Neural cell (in vitro differentiated cells): ENCODE measurements at regions not wholly inside any gene's neighbourhood (a gene's known extent, or its start where the extent isn't known, plus 50 kb on each side); places are given as distances from the start of the nearest gene placed in this dataset.

ENCODE experiments used
- H2AFZ ChIP-seq: fragments of 200-600, 300-800 bp; sonication (generic), shearing (Covaris generic); 2 replicates; pipeline ENCODE4 v1.6.0; 2014; ENCODE audit warnings: low read depth, mild to moderate bottlenecking, antibody characterized with exemption, low read length, moderate library complexity
- H3F3A ChIP-seq: fragments of 200-600 bp; shearing (Covaris generic); 2 replicates; pipeline ENCODE4 v1.6.1; 2016; ENCODE audit warnings: mild to moderate bottlenecking, moderate library complexity, mixed read lengths, antibody characterized with exemption, low read length; ENCODE audit not compliant: insufficient read depth, poor library complexity, severe bottlenecking
- H3K27ac ChIP-seq: fragments of 200-600, 300-800 bp; sonication (generic), shearing (Covaris generic); 2 replicates; pipeline ENCODE4 v1.5.1; 2014; ENCODE audit warnings: mild to moderate bottlenecking, low read length, moderate library complexity
- H3K27me3 ChIP-seq: fragments of 300-800, 200-600 bp; sonication (generic), shearing (Covaris generic); 2 replicates; pipeline ENCODE4 v1.6.0; 2014; ENCODE audit warnings: mild to moderate bottlenecking, low read depth, low read length, moderate library complexity; ENCODE audit not compliant: insufficient read depth
- H3K36me3 ChIP-seq: fragments of 300-800, 200-600 bp; sonication (generic), shearing (Covaris generic); 2 replicates; pipeline ENCODE4 v1.5.1; 2014; ENCODE audit warnings: mild to moderate bottlenecking, antibody characterized with exemption, low read length, moderate library complexity; ENCODE audit not compliant: insufficient read depth
- H3K4me2 ChIP-seq: fragments of 300-800, 200-600 bp; sonication (generic), shearing (Covaris generic); 2 replicates; pipeline ENCODE4 v1.6.0; 2014; ENCODE audit warnings: mild to moderate bottlenecking, low read length
- H3K4me3 ChIP-seq: fragments of 300-800, 200-600 bp; sonication (generic), shearing (Covaris generic); 2 replicates; pipeline ENCODE4 v1.5.1; 2014; ENCODE audit warnings: mild to moderate bottlenecking, low read length, moderate library complexity
- H3K79me2 ChIP-seq: fragments of 200-600 bp; shearing (Covaris generic); replicated peaks from 2 replicates; pipeline ENCODE4 v1.6.0; 2014; ENCODE audit warnings: mild to moderate bottlenecking, low read length, moderate library complexity; ENCODE audit not compliant: insufficient read depth
- H3K9ac ChIP-seq: fragments of 300-800, 200-600 bp; sonication (generic), shearing (Covaris generic); 2 replicates; pipeline ENCODE4 v1.6.1; 2016; ENCODE audit warnings: mild to moderate bottlenecking, low read length, mixed read lengths
- H3K9me2 ChIP-seq: fragments of 200-600 bp; shearing (Covaris generic); 2 replicates; pipeline ENCODE4 v1.6.1; 2016; ENCODE audit warnings: mild to moderate bottlenecking, low read length, mixed read lengths; ENCODE audit not compliant: insufficient read depth
- H3K9me3 ChIP-seq: fragments of 200-600, 300-800 bp; sonication (generic), shearing (Covaris generic); 2 replicates; pipeline ENCODE4 v1.6.1; 2016; ENCODE audit warnings: mild to moderate bottlenecking, mixed run types, low read length, moderate library complexity, mixed read lengths
- H4K20me1 ChIP-seq: fragments of 200-600 bp; shearing (Covaris generic); 2 replicates; pipeline ENCODE4 v1.6.1; 2016; ENCODE audit warnings: mild to moderate bottlenecking, mixed run types; ENCODE audit not compliant: insufficient read depth
- EP300 ChIP-seq: fragments of 450-650 bp; conservative IDR thresholded peaks from 2 replicates; pipeline ENCODE4 v1.6.1; 2014; ENCODE audit warnings: antibody characterized with exemption, mild to moderate bottlenecking, moderate library complexity; ENCODE audit not compliant: poor library complexity, severe bottlenecking
- EZH2 ChIP-seq: fragments of 200-600, 300-800 bp; shearing (Covaris generic), sonication (generic); IDR thresholded peaks from 2 replicates; pipeline ENCODE4 v1.6.1; 2014; ENCODE audit warnings: antibody characterized with exemption, low read length, borderline replicate concordance, mild to moderate bottlenecking; ENCODE audit not compliant: insufficient read depth, poor library complexity, severe bottlenecking
- MXI1 ChIP-seq: fragments of 450-650 bp; conservative IDR thresholded peaks from 2 replicates; pipeline ENCODE4 v1.6.1; 2014; ENCODE audit warnings: antibody characterized with exemption, mild to moderate bottlenecking; ENCODE audit not compliant: poor library complexity, severe bottlenecking
- POLR2AphosphoS5 ChIP-seq: IDR thresholded peaks from 2 replicates; pipeline ENCODE4 v1.6.1; 2012
- RAD21 ChIP-seq: fragments of 450-650 bp; conservative IDR thresholded peaks from 2 replicates; pipeline ENCODE4 v1.6.1; 2014; ENCODE audit warnings: antibody characterized with exemption, mild to moderate bottlenecking, moderate library complexity
- SMC3 ChIP-seq: fragments of 450-650 bp; conservative IDR thresholded peaks from 2 replicates; pipeline ENCODE4 v1.6.1; 2014; ENCODE audit warnings: antibody characterized with exemption, mild to moderate bottlenecking, moderate library complexity; ENCODE audit not compliant: poor library complexity
- TAF1 ChIP-seq: IDR thresholded peaks from 2 replicates; pipeline ENCODE4 v1.6.1; 2012; ENCODE audit warnings: low read depth
- TF ChIP-seq, protein P1 (sequence below): fragments of 450-650 bp; IDR thresholded peaks from 2 replicates; pipeline ENCODE4 v1.5.1; 2014; ENCODE audit warnings: antibody characterized with exemption, mild to moderate bottlenecking, moderate library complexity; ENCODE audit not compliant: poor library complexity, severe bottlenecking
- TF ChIP-seq, protein P2 (sequence below): IDR thresholded peaks from 2 replicates; pipeline ENCODE4 v1.6.1; 2012; ENCODE audit warnings: borderline replicate concordance

DNA sequence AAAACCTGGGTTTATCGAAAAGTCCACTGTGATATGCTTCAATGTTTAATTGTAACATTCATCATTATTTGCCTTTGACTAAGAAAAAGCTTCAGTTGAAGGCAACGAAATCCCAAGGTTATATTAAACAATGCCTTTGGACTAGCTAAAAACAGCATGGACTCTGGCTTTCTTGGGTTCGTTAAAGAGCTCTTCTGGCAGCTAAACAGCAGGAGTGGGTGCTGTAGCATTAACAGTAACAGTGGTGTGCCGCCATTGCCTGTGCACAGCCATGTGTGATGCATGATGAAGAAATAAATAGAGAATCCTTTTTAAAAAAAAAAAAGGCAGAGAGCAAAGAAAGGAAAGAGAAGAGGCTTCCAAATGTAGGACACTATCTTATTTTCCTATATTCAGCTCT is 406.6 kb upstream of the FAT3 start:
- H3K9me3 ChIP-seq: no peaks in the 10 kb centered on the region
- H3K27me3 ChIP-seq: no peaks in the 10 kb centered on the region
- H3K36me3 ChIP-seq: no peaks in the 10 kb centered on the region
- TF ChIP-seq TAF1: no peak
- TF ChIP-seq POLR2AphosphoS5: no peak
- TF ChIP-seq, protein P1, sequence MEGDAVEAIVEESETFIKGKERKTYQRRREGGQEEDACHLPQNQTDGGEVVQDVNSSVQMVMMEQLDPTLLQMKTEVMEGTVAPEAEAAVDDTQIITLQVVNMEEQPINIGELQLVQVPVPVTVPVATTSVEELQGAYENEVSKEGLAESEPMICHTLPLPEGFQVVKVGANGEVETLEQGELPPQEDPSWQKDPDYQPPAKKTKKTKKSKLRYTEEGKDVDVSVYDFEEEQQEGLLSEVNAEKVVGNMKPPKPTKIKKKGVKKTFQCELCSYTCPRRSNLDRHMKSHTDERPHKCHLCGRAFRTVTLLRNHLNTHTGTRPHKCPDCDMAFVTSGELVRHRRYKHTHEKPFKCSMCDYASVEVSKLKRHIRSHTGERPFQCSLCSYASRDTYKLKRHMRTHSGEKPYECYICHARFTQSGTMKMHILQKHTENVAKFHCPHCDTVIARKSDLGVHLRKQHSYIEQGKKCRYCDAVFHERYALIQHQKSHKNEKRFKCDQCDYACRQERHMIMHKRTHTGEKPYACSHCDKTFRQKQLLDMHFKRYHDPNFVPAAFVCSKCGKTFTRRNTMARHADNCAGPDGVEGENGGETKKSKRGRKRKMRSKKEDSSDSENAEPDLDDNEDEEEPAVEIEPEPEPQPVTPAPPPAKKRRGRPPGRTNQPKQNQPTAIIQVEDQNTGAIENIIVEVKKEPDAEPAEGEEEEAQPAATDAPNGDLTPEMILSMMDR: no peak
- TF ChIP-seq, protein P2, sequence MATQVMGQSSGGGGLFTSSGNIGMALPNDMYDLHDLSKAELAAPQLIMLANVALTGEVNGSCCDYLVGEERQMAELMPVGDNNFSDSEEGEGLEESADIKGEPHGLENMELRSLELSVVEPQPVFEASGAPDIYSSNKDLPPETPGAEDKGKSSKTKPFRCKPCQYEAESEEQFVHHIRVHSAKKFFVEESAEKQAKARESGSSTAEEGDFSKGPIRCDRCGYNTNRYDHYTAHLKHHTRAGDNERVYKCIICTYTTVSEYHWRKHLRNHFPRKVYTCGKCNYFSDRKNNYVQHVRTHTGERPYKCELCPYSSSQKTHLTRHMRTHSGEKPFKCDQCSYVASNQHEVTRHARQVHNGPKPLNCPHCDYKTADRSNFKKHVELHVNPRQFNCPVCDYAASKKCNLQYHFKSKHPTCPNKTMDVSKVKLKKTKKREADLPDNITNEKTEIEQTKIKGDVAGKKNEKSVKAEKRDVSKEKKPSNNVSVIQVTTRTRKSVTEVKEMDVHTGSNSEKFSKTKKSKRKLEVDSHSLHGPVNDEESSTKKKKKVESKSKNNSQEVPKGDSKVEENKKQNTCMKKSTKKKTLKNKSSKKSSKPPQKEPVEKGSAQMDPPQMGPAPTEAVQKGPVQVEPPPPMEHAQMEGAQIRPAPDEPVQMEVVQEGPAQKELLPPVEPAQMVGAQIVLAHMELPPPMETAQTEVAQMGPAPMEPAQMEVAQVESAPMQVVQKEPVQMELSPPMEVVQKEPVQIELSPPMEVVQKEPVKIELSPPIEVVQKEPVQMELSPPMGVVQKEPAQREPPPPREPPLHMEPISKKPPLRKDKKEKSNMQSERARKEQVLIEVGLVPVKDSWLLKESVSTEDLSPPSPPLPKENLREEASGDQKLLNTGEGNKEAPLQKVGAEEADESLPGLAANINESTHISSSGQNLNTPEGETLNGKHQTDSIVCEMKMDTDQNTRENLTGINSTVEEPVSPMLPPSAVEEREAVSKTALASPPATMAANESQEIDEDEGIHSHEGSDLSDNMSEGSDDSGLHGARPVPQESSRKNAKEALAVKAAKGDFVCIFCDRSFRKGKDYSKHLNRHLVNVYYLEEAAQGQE: no peak
- TF ChIP-seq MXI1: no peak
- TF ChIP-seq RAD21: no peak
- TF ChIP-seq SMC3: no peak
- no peak for TF ChIP-seq EZH2
- TF ChIP-seq EP300: no peak
- no peaks in the 10 kb centered on the region for H3F3A ChIP-seq
- H3K4me3 ChIP-seq: no peak overlapping the region
- H3K27ac ChIP-seq: no peak overlapping the region
- H4K20me1 ChIP-seq: no peaks in the 10 kb centered on the region
- H2AFZ ChIP-seq: no peak overlapping the region
- no peaks in the 10 kb centered on the region for H3K9me2 ChIP-seq
- no peak overlapping the region for H3K9ac ChIP-seq
- H3K4me2 ChIP-seq: no peak overlapping the region
- no peaks in the 10 kb centered on the region for H3K79me2 ChIP-seq

DNA sequence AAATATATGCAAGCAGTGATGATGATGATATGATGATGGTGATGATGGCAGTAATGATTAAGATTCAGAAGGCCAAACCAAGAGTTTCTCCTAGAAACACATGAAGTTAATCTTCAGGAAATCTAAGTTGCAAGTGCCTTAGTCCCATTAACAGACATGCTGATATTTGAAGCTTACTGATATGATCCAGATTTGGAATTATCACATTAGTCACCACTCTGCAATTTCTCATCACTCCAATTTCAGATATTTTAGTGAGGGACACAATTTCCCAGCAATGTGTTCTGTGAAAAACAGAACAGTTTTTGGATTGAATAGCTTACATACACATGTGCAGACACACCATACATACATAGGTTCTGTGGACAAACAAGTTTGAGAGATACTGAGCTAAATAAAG is 411.4 kb upstream of the FAT3 start:
- no peaks in the 10 kb centered on the region for H3K27me3 ChIP-seq
- TF ChIP-seq EP300 (no peak), TAF1 (no peak), RAD21 (no peak), EZH2 (no peak), MXI1 (no peak), SMC3 (no peak), POLR2AphosphoS5 (no peak)
- TF ChIP-seq, protein P2: no peak
- TF ChIP-seq, protein P1: no peak
- no peaks in the 10 kb centered on the region for H3K9me3 ChIP-seq
- H2AFZ ChIP-seq: no peak overlapping the region
- H3K9ac ChIP-seq: no peak overlapping the region
- H3K36me3 ChIP-seq: no peaks in the 10 kb centered on the region
- H3K4me3 ChIP-seq: no peak overlapping the region
- H3F3A ChIP-seq: no peaks in the 10 kb centered on the region
- H3K9me2 ChIP-seq: no peaks in the 10 kb centered on the region
- H3K27ac ChIP-seq: no peak overlapping the region
- H4K20me1 ChIP-seq: no peaks in the 10 kb centered on the region
- H3K4me2 ChIP-seq: no peak overlapping the region
- no peaks in the 10 kb centered on the region for H3K79me2 ChIP-seq
